NCI-H526 (cell line): ENCODE measurements at regions not wholly inside any gene's neighbourhood (a gene's known extent, or its start where the extent isn't known, plus 50 kb on each side); places are given as distances from the start of the nearest gene placed in this dataset.

Experiments used
- DNase-seq, 2 experiments: peaks; one replicate each; lab custom pipeline; 2025; lab: John Stamatoyannopoulos, UW

GRCh38 chr2:180364719-180365118, 357.6 kb upstream of the CWC22 start:
- no peak for DNase-seq

- no peak for DNase-seq
These were observed 353.2 kb upstream of the CWC22 start for GRCh38 chr2:180360283-180360618.

- DNase-seq = no peak
These were observed 352.6 kb upstream of the CWC22 start for GRCh38 chr2:180359522-180360282.

GRCh38 chr2:180358458-180358857, 351.4 kb upstream of the CWC22 start:
- no peak for DNase-seq

- no peak for DNase-seq
These were observed 349.6 kb upstream of the CWC22 start for GRCh38 chr2:180356676-180357075.

GRCh38 chr2:180352620-180353019, 345.5 kb upstream of the CWC22 start:
- DNase-seq = peak in 1 of 2 experiments; percentile 31

GRCh38 chr2:180349809-180350208, 342.7 kb upstream of the CWC22 start:
- no peak for DNase-seq

- peak; percentile 12 to 15 for DNase-seq
These were observed 336.6 kb upstream of the CWC22 start for GRCh38 chr2:180343528-180344345.

GRCh38 chr2:180337136-180337535, 330.0 kb upstream of the CWC22 start:
- no peak for DNase-seq

GRCh38 chr2:180336550-180336949, 329.5 kb upstream of the CWC22 start:
- DNase-seq = no peak

- no peak for DNase-seq
These were observed 327.4 kb upstream of the CWC22 start for GRCh38 chr2:180334514-180334913.

GRCh38 chr2:180328795-180329422, 321.8 kb upstream of the CWC22 start:
- DNase-seq = no peak

GRCh38 chr2:180327185-180327584, 320.1 kb upstream of the CWC22 start:
- no peak for DNase-seq

- DNase-seq = peak in 1 of 2 experiments; percentile 6
These were observed 318.5 kb upstream of the CWC22 start for GRCh38 chr2:180325416-180326120.

- no peak for DNase-seq
These were observed 317.1 kb upstream of the CWC22 start for GRCh38 chr2:180324182-180324581.

GRCh38 chr2:180322781-180323180, 315.7 kb upstream of the CWC22 start:
- DNase-seq = no peak

- no peak for DNase-seq
These were observed 312.7 kb upstream of the CWC22 start for GRCh38 chr2:180319586-180320405.

- DNase-seq = no peak
These were observed 307.0 kb upstream of the CWC22 start for GRCh38 chr2:180314086-180314485.

- no peak for DNase-seq
These were observed 305.4 kb upstream of the CWC22 start for GRCh38 chr2:180312542-180312941.

- no peak for DNase-seq
These were observed 300.0 kb upstream of the CWC22 start for GRCh38 chr2:180307096-180307495.

GRCh38 chr2:180306346-180306745, 299.2 kb upstream of the CWC22 start:
- no peak for DNase-seq
